HG03378 (cell line): ENCODE measurements at regions not wholly inside any gene's neighbourhood (a gene's known extent, or its start where the extent isn't known, plus 50 kb on each side); places are given as distances from the start of the nearest gene placed in this dataset.

ENCODE experiments used
- ATAC-seq: cut with Tn5 transposase; IDR thresholded peaks from one replicate; pipeline ENCODE4 v1.9.1; 2021; ENCODE audit warnings: mild to moderate bottlenecking, moderate library complexity; ENCODE audit not compliant: unreplicated experiment

DNA sequence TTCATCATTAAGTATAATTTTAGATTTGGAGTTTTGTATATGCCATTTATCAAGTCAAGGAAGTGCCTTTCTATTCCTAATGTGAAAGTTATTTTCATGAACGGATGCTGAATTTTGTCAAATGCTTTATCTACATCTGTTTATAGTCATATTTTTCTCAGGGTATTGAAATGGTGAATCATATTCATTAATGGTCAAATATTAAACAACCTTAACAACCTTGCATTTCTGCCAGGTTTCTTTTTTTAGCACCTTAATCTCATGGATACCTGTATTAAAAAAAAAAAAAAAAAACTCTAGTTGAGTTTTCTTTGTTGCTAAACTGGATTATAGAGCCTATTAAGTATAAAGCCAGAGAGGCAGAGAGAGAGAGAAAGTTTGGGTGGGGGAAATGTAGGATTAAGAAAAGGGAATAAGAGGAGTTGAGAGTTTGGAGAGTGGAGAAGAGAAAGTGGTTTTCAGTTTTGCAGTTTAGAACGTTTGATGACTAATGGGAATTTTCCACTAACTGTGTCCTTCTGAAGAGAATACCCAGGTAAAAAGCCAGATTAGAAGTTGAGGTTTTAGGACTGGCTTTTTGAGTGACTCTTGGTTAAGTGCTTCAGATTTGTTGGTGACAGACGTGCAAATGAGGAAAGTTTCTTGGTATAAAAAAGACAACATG, 305.0 kb downstream of the HLX start:
- no peak for ATAC-seq

DNA sequence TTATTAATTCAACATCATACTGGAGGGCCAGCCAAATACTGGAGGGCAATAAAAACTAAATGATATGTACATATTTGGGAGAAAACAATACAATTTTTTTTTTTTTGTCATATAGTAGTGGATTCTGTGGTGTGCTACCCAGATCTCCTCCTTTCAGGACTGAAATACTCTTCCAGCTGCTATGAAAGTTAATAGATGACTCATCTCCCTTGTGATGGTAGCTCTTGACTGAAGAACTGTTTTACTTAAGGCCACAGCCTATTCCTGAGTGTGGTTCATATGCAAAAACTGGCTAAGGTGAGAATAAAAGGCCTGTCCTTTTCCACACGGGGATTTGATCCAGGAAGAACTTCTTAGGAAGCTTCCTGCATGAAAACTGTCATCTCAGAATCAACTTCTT, 307.9 kb downstream of the HLX start:
- ATAC-seq, result no peak

DNA sequence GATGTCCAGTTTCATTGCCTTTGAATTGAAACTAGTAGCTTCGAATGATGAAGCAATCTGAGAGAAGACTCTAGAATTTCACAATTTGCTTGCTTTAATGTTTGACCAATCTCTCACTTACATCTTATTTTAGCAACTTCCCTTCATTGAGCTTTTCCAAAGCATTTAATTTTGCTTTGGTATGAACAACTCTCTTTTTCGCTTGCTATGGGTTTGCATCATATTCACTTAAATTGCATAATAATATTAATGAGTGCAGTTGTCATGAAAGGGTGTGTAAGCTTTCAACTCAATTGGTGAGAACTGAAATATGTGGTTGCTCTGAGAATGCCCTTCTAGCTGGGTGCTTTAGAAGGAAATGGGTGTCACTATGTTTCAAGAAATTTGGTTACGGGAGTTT, 309.2 kb downstream of the HLX start:
- no peak for ATAC-seq

DNA sequence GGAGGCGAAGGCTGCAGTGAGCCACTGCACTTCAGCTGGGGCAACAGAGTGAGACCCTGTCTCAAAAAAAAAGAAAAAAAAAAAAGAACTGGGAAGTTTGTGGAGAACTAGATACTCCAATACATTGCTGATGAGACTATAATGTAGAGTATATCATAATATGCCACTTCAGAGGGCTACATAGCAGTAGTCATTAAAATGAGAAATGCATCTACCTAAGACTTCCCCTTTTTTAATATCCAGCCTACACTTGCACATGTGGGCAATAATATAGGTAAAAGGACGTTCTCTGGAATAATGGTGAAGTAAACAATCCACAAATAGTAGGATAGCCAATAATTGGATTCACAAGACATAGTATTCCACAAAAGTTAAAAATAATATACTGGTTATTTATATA, 311.0 kb downstream of the HLX start:
- ATAC-seq, result no peak

DNA sequence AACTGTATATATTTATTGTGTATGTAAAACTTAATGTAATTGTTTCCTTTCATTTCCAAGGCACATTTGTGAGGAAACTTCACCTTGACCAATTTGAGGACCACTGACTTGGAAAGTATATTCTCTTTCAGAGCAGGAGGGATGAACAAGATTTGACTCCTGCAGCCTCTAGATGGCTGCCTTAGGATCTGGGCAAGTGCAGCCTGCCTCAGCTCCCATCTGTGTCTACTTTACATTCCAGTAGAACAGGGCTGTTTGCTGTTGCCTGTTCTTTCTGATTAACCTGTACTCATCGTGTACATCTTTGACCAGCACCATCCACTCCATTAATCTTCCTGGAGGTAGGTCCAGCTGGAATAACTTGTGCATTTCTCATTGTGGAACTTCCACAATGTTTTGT, 312.8 kb downstream of the HLX start:
- no peak for ATAC-seq

DNA sequence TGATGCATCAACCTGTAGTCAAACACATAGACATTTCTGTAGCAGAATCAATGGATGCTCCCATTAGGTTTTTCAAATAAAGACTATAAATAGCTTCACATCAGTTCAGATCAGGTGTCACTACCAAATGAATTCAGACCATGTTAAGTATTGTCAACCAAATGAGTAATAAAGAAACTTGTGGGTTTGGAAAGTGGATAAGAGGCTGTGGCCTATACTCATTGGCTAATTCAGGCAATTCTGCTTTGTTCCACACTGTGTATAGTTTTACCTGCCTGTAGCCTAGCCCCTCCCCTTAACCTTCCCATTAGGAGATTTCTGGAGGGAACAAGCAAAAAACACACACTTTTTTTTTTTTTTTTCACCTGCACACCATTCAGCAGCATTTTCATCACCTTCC, 321.2 kb downstream of the HLX start:
- peak; percentile 71 for ATAC-seq

DNA sequence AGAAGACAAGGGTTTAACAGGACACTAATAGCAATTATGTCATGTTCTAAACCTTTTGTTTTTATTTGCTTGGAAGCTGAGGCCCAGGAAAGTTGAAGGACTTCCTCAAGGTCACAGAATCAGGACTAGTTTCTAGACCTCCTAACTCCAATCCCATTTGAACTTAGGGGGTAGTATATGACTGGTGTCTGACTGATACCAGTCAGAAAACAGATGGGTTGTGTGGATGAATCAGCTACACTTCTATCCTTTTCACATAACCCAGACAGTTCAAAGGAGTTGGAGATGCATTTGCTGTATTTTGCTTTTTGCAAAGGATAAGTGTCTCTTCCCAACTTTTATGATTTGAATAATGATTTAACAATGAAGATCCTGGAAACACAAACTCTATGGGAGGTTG, 322.5 kb downstream of the HLX start:
- ATAC-seq, result no peak

DNA sequence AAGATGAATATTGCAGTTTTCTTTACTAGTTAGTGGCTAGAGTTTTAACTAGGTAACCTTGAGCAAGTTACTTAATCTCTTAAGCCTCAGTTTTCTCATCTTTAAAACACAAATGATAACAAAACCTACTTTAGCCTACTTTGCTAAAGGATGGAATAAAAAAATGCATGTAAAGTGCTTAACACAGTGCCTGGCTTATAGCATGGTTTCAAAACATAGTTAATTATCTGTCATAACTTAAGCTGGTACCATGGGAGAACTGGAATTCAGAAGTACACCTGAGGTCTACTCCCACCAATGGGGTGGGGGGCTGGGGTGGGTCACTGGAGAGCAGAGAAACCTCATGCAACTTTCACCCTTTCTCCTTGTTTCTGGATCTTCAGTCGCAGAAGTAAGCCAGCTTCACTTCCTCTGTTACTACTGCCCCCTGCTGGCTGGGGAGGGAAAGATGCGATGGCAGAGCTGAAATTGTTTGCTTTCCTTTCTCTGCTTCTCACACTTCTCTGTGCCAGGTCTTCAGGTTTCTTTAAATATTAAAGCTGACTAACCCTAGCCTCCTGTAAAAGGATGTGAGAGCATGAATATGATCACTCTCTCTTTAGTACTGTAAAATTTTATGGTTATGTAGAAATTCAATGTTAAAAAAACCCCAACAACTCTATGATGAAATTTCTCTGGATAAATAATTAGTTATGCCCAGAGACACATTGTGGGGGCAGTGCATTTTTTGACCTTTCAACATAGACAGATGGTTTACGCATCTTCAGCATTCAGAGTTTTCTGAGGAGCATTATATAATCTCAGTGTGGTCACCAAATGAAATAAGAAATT, 324.2 kb downstream of the HLX start:
- peak; percentile 82 for ATAC-seq

DNA sequence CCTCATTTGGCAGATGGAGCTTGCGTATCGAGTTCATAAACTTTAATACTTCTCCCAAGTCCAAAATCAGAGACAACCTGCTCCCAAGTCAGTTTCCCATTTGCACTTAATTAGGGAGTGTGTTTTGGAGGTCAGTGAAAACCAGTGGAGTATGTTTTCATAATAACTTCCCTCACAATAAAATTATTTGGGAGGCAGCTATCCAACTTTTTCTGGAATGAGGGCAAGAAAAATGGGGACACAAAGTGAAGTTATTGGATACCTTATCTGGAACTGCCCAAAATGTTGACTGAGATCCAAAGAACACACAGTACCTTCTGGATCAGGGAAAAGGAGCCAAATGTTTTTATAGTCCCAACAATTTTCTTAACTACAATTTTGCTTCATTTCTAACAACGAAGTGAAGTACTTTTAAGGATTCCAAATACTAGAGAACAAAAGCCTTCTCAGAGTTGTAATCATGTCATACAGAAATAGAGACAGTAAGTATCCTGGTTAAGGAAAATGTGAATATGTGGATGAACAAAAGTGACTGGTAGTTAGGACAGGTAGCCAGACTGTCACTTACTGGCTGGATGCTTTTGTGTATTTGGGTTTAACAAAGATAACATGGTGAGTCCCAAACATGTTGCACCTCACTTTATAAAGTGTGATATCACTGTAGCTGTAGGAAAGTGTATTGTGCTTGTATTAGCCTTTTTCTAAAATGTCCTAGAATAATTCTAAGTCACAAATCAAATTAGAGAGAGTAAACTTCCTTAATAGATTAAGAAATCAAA, 325.0 kb downstream of the HLX start:
- no peak for ATAC-seq

DNA sequence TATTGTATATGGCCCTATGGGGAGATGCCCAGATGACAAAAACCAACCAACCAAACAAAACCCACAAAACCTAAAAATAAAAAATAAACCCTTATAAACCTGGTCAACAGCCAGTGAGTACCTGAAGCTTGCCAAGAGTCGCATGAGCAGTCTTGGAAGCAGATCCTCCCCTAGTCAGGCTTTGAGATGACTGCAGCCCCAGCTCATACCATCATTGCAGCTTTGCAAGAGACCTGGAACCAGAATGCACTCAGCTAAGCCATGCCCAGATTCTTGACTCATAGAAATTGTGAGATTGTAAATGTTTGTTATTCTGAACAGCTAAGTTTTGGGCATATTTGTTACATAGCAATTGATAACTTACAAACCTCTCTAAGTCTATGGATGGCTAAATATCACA, 326.8 kb downstream of the HLX start:
- no peak for ATAC-seq

DNA sequence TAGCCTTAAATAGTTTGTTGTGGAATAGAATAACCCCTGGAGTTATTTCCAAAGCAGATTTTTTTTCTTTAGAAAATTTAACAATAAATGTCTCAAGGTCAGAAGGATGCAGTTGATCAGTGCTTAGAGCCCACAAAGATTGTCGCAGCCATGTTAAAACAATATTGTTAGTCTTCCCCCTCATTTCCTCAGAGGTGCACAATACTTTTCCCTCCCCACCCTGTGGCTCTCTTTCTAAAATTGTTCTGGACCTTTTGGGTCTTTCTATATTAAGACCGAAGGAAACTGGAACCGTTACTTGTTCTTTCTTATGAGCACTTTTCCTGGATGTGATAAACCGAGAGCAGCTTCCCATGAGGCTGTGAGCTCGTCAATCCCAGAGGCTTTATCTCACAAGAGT, 333.7 kb downstream of the HLX start:
- ATAC-seq, result no peak

DNA sequence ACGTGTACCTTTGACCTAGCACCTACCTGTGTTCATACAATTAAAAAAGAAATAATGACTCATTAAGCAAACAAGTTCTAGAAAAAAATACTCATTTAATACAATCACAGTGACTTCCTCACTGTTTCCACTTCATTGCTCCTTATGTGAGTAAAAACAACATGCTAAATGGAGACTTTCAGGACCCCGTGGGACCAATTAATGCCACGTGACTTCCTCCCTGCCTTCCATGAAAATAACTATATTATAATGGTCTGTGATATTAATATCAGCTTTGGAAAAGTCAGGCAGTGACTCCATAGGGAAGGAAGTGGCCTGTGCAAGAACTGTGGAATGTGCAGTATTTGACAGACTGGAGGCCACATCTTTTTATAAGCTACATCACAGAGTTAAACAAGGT, 337.8 kb downstream of the HLX start:
- ATAC-seq, result no peak

DNA sequence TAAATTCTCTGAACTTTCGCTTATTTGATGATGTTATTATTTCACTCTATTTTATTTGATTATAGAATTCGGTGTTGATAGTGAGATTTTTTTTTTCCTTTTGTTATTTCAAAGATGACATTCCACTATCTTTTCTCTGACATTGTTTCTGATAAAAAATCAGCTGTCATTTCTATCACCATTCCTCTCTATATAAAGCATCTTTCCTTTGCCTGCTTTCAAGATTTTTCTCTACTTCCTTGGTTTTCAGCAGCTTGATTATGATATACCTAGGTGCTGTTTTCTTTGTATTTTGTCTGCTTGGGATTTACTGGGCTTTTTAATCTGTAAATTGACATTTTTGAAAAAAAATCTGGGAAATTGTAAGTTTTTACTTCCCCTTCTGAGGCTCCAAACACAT, 344.0 kb downstream of the HLX start:
- ATAC-seq, result no peak

DNA sequence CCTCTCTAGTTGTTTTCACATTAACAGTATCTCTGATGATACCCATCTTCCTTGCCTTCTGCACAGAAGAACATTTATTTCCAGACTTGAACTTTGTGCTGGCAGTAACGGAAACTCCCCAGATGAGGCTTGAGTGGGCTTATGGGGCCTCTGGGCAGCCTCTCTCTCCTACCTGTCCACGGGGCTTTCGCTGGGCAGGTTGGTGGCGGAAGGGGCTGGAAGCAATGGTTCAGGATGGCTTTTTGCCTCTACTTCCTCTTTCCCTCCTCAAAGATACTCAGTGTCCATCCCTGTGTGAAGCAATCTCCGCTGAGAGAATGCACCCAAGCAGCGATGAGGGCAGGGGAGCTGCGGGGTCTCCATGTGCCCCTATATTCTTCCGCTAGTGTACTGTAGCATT, 348.2 kb downstream of the HLX start:
- no peak for ATAC-seq

DNA sequence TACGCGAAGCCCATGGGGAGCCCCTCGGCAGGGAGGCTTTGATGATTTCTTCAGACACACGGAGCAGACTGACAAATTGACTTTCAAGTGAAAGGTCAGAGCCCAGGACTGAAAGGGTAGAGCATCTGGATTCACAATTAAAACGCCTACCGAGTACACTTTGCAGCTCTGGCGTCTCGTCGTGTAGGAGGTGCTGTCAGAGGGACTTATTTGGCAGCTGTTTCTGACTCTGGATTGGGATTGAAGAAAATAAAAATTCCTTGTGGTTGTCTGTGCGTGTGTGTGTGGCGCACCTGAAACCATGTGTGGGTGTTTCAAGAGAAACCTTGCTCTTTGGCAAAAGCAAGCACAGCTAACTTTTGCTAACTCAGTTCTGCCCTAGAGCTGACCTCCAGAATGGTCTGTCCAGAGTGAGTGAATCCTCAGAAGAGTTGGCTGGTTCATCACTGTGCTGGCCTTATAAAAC, 348.7 kb downstream of the HLX start:
- no peak for ATAC-seq

DNA sequence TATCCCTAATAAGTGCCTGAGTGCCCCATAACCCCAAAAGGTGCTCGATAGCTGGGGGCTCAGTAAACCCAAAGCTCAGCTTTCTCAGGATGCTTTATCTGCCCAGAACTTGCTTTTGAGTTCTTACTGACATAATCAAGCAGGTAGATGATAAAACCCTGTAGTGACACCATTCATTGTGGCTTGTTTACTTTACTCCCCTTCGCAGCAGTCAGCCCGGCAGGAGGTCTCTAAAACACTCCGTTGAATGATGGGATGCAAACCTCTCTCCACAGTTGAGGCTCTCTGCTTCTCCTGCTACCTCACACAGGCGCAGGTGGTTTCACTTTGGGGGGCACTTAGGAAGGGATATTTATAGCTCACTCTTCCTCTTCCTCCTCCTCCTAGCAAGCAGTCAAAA, 349.4 kb downstream of the HLX start:
- no peak for ATAC-seq

DNA sequence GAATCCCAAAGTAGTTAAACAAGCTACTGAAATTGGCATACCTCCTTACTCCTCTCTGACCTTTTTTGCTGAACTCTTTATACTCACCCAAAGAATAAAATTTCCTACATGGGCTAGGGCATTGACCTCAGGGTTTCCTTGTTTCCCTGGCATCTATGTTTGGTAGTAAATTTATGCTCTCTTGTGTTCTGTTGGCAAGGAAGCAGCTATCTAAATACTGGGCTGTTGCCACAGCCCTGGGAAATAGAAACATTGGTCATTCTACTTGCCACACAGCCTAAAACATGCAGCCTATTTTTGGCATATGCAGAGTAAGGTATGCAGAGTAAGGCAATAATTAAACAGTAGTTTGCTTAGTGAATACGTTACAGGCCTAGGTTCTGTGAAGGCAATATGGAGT, 351.4 kb downstream of the HLX start:
- ATAC-seq, result no peak

DNA sequence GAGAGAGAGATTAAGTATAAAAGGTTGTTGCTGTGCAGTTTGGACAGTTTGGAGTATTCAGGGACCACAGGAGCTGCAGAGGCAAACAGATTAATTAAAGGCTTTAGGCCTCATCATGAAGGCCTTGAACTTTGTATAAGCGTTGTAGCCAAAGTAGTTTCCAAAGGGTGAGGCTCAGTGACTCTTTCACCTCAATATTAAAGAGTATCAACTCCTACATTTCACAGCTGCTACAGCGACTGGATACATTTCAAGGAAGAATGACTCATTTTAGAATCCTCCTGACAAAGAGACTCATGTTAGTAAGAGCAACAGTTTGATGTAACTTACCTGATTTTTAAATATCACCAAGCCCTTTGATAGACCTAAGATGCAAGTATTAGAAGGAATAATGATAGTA, 355.5 kb downstream of the HLX start:
- ATAC-seq, result no peak

DNA sequence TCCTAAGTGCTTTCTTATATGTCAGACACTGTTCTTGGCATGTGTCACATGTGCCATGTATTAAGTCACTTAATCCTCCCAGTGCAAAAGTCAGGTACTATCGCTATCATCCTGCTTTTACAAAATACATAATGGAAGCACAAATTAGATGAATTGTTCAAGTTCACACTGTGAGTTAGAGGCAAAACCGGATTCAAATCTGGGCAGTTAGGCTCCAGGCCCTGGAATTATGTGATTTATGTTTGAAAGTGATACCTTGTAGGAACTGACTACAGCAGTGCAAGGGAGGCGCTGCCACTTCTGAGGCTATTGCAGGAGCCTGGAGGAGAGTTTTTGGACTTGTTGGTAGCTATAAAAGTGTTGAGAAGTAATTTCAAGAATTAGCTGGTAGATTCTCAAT, 358.3 kb downstream of the HLX start:
- ATAC-seq, result no peak

DNA sequence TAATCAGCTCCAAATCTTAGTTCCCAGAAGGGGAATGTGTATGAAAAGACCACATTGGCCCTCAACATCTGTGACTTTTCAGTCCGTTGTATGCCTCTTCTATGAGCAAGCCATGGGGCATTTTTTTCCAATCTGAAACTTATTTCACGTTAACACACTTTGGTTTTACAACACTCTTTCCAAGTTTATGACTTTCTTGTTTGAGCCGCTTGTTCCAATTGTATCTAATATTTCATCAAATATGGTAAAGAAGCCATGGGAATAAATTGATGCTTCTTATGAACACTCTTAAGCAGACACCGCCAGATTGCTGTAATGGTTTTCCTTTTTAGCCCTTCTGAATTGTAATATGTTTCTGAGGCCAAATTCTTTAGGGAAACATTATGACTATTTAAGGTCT, 359.9 kb downstream of the HLX start:
- no peak for ATAC-seq

DNA sequence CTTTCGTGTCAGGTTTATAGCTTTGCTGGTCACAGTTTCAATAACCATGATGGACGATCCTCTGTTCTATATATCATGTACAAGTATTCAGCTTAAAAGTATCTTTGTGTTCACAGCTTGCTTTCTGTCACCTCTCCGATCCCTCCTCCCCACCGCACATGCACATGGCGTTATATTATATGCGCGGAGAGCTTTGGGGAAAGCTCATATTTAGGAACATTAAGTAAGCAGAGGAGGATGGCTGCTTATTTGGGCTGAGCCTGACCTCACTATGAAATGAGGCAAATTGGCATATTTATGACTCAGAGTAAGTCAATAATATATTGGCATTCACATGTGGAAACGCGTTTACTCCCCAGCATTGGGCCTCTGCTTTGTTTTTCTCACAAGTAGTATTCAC, 360.5 kb downstream of the HLX start:
- no peak for ATAC-seq

DNA sequence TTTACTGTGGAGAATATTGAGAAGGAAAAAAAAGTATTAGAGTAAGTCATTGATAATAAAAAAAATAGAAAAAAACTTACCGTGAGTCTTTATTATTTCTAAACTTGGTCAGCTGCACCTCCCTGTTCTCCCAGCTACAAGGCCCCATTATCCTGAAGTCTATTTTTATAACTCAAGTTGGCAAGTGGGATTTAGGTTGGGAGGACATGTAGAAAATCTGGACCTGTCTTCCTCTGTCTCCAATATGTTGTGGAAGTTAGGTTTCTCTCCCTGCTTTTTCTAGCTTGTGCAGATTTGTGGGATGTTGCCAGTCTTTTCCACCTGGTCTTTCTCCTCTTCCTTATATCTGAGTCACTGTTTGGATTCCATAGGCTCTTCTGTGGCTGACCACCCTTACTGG, 361.4 kb downstream of the HLX start:
- ATAC-seq, result no peak
